K562 (cell line): ENCODE measurements at regions not wholly inside any gene's neighbourhood (a gene's known extent, or its start where the extent isn't known, plus 50 kb on each side); places are given as distances from the start of the nearest gene placed in this dataset.
A peak's percentile ranks its signal among the peaks of the same experiment; 100 is the strongest.

Source experiments
- ATAC-seq: fragments of 200-7000 bp; cut with Tn5 transposase; 3 replicates; pipeline ENCODE4 v1.9.1; 2020; ENCODE audit warnings: moderate library complexity
- BruUV-seq: library from RNA; stranded (reverse); fragments of 400-500 nt; replicated peaks from 2 replicates; lab custom pipeline; 2021; lab: Mats Ljungman, UMichigan
- CTCF ChIA-PET: fragments of 300-600 bp; formaldehyde crosslinking; extraction: SDS; loops from one replicate; lab custom pipeline; 2021; ENCODE audit warnings: low intra/inter-chr PET ratio; lab: Yijun Ruan, JAX
- POLR2A ChIA-PET: fragments of 300-600, 350-650 bp; sonication (Branson Sonifier 250); formaldehyde crosslinking; extraction: SDS; loops from one replicate; lab custom pipeline; 2021; ENCODE audit warnings: antibody characterized with exemption, inconsistent platforms; lab: Yijun Ruan, JAX
- DNase-seq, 4 experiments: peaks; one replicate each; pipeline versions ENCODE4 v3.0.0 to v3.0.0-alpha.2; 2011 to 2018; ENCODE audit warnings: low spot score in 3 of 4, mixed read lengths in 3 of 4; ENCODE audit errors: extremely low read depth in 1 of 4
- FAIRE-seq: peaks from 2 replicates; lab custom pipeline; 2011; peaks lifted over from hg19 to GRCh38; lab: Jason Lieb, UNC
- H2AFZ ChIP-seq: 2 replicates; pipeline ENCODE4 v1.6.0; 2011; ENCODE audit warnings: low read depth, low read length, control low read depth, inconsistent platforms
- H3K27ac ChIP-seq: fragments of 200-600 bp; 3 replicates; pipeline ENCODE4 v1.8.0; 2011; ENCODE audit warnings: low read depth, mild to moderate bottlenecking, control low read depth, inconsistent platforms, low read length, moderate library complexity, mixed read lengths; ENCODE audit errors: extremely low read depth
- H3K27me3 ChIP-seq, 2 experiments: fragments of 300-600 bp in 1 of 2; 2 replicates in 1 of 2; 3 replicates in 1 of 2; pipeline versions ENCODE4 v1.6.0 to v1.8.0; 2011; ENCODE audit warnings: inconsistent platforms in 2 of 2, low read length in 2 of 2, mild to moderate bottlenecking in 1 of 2, mixed read lengths in 1 of 2, moderate library complexity in 1 of 2; ENCODE audit not compliant: control insufficient read depth in 2 of 2, insufficient read depth in 2 of 2
- H3K36me3 ChIP-seq: fragments of 300-600 bp; 3 replicates; pipeline ENCODE4 v1.8.0; 2011; ENCODE audit warnings: mild to moderate bottlenecking, low read length, inconsistent platforms; ENCODE audit not compliant: control insufficient read depth, insufficient read depth
- H3K4me1 ChIP-seq, 2 experiments: fragments of 200-600 bp in 1 of 2; replicated peaks in 1 of 2; 2 replicates in 1 of 2; 3 replicates in 1 of 2; pipeline versions ENCODE4 v1.5.1 to v1.8.0; 2011; ENCODE audit warnings: inconsistent platforms in 2 of 2, low read length in 2 of 2, mild to moderate bottlenecking in 1 of 2, mixed read lengths in 1 of 2, moderate library complexity in 1 of 2; ENCODE audit not compliant: control insufficient read depth in 2 of 2, insufficient read depth in 2 of 2
- H3K4me2 ChIP-seq: 2 replicates; pipeline ENCODE4 v1.6.1; 2011; ENCODE audit warnings: low read length, control low read depth, inconsistent platforms, mixed read lengths; ENCODE audit not compliant: insufficient read depth
- H3K4me3 ChIP-seq: fragments of 200-600 bp; sonication (generic), shearing (Covaris generic); 2 replicates; pipeline ENCODE4 v1.5.1; 2016; ENCODE audit warnings: control low read depth, inconsistent platforms
- H3K79me2 ChIP-seq: fragments of 200-600 bp; 3 replicates; pipeline ENCODE4 v1.8.0; 2011; ENCODE audit warnings: low read length, inconsistent platforms; ENCODE audit not compliant: control insufficient read depth, insufficient read depth
- H3K9ac ChIP-seq, 2 experiments: 2 replicates each; pipeline versions ENCODE4 v1.6.0 to v1.6.1; 2011; ENCODE audit warnings: low read depth in 2 of 2, low read length in 2 of 2, control low read depth in 1 of 2, inconsistent platforms in 1 of 2, mild to moderate bottlenecking in 1 of 2, mixed read lengths in 1 of 2; ENCODE audit not compliant: insufficient read depth in 1 of 2
- H3K9me1 ChIP-seq: one replicate; pipeline ENCODE4 v1.6.0; 2011; ENCODE audit warnings: inconsistent platforms, mild to moderate bottlenecking, low read length, moderate library complexity; ENCODE audit not compliant: control insufficient read depth, insufficient read depth
- H3K9me3 ChIP-seq: replicated peaks from 2 replicates; pipeline ENCODE4 v1.5.1; 2011; ENCODE audit warnings: low read depth, low read length, inconsistent platforms; ENCODE audit not compliant: control insufficient read depth, insufficient read depth
- H4K20me1 ChIP-seq: replicated peaks from 2 replicates; pipeline ENCODE4 v1.6.1; 2011; ENCODE audit warnings: low read length, inconsistent platforms, mixed read lengths; ENCODE audit not compliant: control insufficient read depth, insufficient read depth
- C11orf30 ChIP-seq: fragments of 450-650 bp; IDR thresholded peaks from 2 replicates; pipeline ENCODE4 v1.6.1; 2016; ENCODE audit warnings: low read depth, mild to moderate bottlenecking
- GABPB1 ChIP-seq: sonication (generic); formaldehyde crosslinking; IDR thresholded peaks from 2 replicates; pipeline ENCODE4 v1.8.0; 2022; ENCODE audit warnings: mild to moderate bottlenecking, missing genetic modification reagents
- KHSRP ChIP-seq: fragments of 450-650 bp; IDR thresholded peaks from 2 replicates; pipeline ENCODE4 v1.6.1; 2017
- ZNF24 ChIP-seq: fragments of 450-650 bp; IDR thresholded peaks from 2 replicates; pipeline ENCODE4 v1.6.1; 2016
- ZNF717 ChIP-seq: fragments of 250-450 bp; sonication (Bioruptor Pico); IDR thresholded peaks from 2 replicates; pipeline ENCODE4 v1.5.0; 2021
- WGBS: fragments of 100-300 bp; shearing (Covaris generic); methylation state at CpG from one replicate; pipeline ENCODE4 v1.1.6; 2016; ENCODE audit warnings: low coverage, mixed read lengths; ENCODE audit not compliant: insufficient coverage; ENCODE audit errors: missing lambda C conversion rate; 5-methylcytosine and 5-hydroxymethylcytosine counted together
- in situ Hi-C: fragments of 300-500 bp; cut with MboI; formaldehyde crosslinking; loops from 4 replicates; pipeline ENCODE4 v1.15.0; 2018; ENCODE audit warnings: inconsistent platforms, mixed read lengths
- intact Hi-C: fragments of 100-400 bp; cut with micrococcal nuclease; formaldehyde crosslinking; loops from 2 replicates; pipeline ENCODE4 v1.14.2; 2022
- TF ChIP-seq, protein P1 (sequence below), 2 experiments: fragments of 200-800 bp in 1 of 2; sonication (Bioruptor generic) in 1 of 2; sonication (generic) in 1 of 2; formaldehyde crosslinking in 1 of 2; IDR thresholded peaks in 1 of 2; conservative IDR thresholded peaks in 1 of 2; 2 replicates each; pipeline versions ENCODE4 v1.5.0 to v1.6.1; 2016 to 2020; ENCODE audit warnings: missing compliant biosample characterization in 1 of 2, missing genetic modification characterization in 1 of 2, missing genetic modification reagents in 1 of 2
- TF ChIP-seq, protein P2 (sequence below), 2 experiments: IDR thresholded peaks; 2 replicates each; pipeline ENCODE4 v1.6.1; 2012; ENCODE audit warnings: improper control_type of control experiment in 2 of 2, low read depth in 2 of 2, low read length in 2 of 2, borderline replicate concordance in 1 of 2

DNA sequence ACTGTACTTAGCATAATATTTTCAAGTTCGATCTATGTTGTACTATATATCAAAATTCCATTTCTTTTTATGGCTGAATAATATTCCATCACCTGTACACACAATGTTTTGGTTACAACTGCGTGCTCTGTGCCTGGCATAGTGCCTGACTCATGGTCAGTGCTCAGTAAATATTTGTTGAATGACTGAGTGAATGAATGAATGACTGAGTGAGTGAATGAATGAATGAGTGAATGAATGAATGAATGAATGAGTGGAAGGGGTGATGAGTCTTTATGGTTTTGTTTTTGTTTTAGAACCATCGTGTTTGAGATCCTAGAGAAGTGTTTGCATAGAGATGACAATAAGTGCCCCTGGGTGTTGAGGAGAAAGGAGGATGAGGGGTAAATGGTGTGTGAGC lies 155.3 kb downstream of the MRM1 start:
- Histone ChIP-seq H3K4me1 (no peaks in the 10 kb centered on the region), H3K9ac (no peak overlapping the region), H4K20me1 (0 out of 2 replicates have a peak, but pooled peaks cover 6% of the 10 kb centered on the region), H3K4me3 (no peak overlapping the region), H3K9me1 (no peaks in the 10 kb centered on the region), H3K9me3 (no peaks in the 10 kb centered on the region; the same call in 1 of the 2 replicates), H3K27ac (no peak overlapping the region), H3K27me3 (peaks cover 4 to 13% of the 10 kb centered on the region in 2 experiments), H2AFZ (no peak overlapping the region), H3K79me2 (no peaks in the 10 kb centered on the region), H3K4me2 (no peak overlapping the region), H3K36me3 (no peaks in the 10 kb centered on the region)
- 1% methylated on average over 3 of the region's 3 CpGs for WGBS
- FAIRE-seq (no peak), DNase-seq (no peak), ATAC-seq (no peak)
- ChIA-PET CTCF (no interaction called here), POLR2A (no interaction called here)
- TF ChIP-seq KHSRP, result no peak
- TF ChIP-seq, protein P1, sequence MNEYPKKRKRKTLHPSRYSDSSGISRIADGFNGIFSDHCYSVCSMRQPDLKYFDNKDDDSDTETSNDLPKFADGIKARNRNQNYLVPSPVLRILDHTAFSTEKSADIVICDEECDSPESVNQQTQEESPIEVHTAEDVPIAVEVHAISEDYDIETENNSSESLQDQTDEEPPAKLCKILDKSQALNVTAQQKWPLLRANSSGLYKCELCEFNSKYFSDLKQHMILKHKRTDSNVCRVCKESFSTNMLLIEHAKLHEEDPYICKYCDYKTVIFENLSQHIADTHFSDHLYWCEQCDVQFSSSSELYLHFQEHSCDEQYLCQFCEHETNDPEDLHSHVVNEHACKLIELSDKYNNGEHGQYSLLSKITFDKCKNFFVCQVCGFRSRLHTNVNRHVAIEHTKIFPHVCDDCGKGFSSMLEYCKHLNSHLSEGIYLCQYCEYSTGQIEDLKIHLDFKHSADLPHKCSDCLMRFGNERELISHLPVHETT (CRISPR knock-in tag; conservative IDR thresholded peaks at IDR 0.05 in 1 of 2, IDR thresholded peaks at IDR 0.05 in 1 of 2), result no peak
- TF ChIP-seq ZNF24, result peak; percentile 94
- in situ Hi-C loops, result no loop called here
- no TSS peak for BruUV-seq
- intact Hi-C loops, result loop anchor here (5.0 kb wide), 1 partner anchor 129 kb away; no protein-coding TSS in a partner anchor

DNA sequence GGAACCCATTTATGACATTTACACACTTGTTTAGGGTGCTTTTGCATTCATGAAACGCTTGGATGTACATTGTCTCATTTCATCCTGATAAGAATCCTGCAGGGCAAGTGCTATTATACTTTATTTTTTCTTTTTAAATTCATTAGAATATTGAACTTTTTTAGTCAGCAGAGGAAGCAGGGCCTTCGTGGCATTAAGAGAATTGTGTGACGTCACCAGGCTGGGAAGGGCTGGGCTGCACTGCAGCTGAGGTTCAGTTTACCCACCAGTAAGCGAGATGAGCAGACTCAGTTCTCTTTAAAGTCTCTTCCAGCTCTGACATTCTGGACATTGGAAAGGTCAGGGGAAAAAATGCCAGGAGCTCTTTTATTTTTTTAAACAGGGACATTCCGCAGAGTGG lies 159.0 kb downstream of the MRM1 start:
- Histone ChIP-seq H3K27me3 (peaks cover 0 to 5% of the 10 kb centered on the region in 2 experiments; a peak in 4 of 5 replicates), H3K9me3 (no peaks in the 10 kb centered on the region), H3K9ac (no peak overlapping the region), H3K9me1 (no peaks in the 10 kb centered on the region), H2AFZ (0 out of 2 replicates have a peak overlapping the region, but pooled peaks have one; percentile 6), H3K4me2 (no peak overlapping the region), H3K27ac (no peak overlapping the region), H3K4me3 (no peak overlapping the region), H3K4me1 (peaks cover 4 to 7% of the 10 kb centered on the region in 2 experiments; a peak in 4 of 5 replicates), H3K79me2 (no peaks in the 10 kb centered on the region), H4K20me1 (no peaks in the 10 kb centered on the region), H3K36me3 (no peaks in the 10 kb centered on the region)
- no TSS peak for BruUV-seq
- WGBS, result 27% methylated on average over 5 of the region's 5 CpGs
- DNase-seq (no peak), ATAC-seq (no peak), FAIRE-seq (no peak)
- ChIA-PET POLR2A (interaction anchor here (1.2 kb wide), 1 partner anchor 98 kb away, joined by 3 read pairs; no protein-coding TSS in a partner anchor), CTCF (no interaction called here)
- in situ Hi-C loops, result no loop called here
- intact Hi-C loops, result no loop called here
- TF ChIP-seq GABPB1 (CRISPR knock-in tag) (no peak), C11orf30 (no peak), ZNF717 (no peak)
- TF ChIP-seq, protein P2, sequence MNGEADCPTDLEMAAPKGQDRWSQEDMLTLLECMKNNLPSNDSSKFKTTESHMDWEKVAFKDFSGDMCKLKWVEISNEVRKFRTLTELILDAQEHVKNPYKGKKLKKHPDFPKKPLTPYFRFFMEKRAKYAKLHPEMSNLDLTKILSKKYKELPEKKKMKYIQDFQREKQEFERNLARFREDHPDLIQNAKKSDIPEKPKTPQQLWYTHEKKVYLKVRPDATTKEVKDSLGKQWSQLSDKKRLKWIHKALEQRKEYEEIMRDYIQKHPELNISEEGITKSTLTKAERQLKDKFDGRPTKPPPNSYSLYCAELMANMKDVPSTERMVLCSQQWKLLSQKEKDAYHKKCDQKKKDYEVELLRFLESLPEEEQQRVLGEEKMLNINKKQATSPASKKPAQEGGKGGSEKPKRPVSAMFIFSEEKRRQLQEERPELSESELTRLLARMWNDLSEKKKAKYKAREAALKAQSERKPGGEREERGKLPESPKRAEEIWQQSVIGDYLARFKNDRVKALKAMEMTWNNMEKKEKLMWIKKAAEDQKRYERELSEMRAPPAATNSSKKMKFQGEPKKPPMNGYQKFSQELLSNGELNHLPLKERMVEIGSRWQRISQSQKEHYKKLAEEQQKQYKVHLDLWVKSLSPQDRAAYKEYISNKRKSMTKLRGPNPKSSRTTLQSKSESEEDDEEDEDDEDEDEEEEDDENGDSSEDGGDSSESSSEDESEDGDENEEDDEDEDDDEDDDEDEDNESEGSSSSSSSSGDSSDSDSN (IDR thresholded peaks at IDR 0.05; ENCODE audit: borderline replicate concordance in 1 of 2, low read depth in 2 of 2, low read length in 2 of 2), result no peak
